ENCODE measurements at regions not wholly inside any gene's neighbourhood (a gene's known extent, or its start where the extent isn't known, plus 50 kb on each side); places are given as distances from the start of the nearest gene placed in this dataset.

DNA sequence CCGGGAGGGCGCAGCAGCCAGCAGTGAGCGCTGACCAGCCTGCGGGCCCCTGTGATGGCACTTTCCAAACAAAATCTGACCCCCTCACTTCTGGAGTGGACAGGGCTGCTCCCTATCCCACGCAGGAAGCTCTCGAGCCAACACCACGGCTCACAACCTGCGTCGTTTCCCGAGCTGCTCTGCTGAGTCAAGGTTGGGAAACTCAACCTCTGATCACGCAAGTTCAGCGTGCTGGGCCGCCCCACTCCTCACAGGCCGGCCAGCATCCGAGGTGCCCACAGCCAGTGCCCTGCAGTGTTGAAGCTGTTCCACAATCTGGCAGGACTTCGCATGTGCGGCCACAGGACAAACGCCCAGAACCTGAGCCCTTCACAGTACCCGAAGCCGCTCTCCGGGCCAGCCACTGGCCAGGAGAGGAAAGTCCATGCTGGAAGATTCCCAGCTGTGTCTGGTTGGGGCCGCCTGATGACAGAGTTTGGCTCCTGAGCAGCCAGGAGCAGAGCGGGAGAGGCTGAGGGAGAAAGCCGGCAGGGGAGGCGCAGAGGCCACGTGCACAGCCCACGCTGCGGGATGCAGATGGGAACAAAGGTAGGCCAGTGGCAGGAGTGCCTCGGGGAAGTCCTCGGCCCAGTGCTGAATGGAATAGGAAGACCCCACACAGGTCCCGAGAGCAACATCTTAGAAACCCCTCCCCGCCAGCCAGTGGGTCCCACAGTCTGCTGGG, 263.3 kb upstream of the TCERG1L start:
- H3K36me3 Mint-ChIP-seq (ENCODE audit: insufficient read depth in 1 of 3, low read depth in 3 of 3) = no peaks in the 10 kb centered on the region; a peak in 1 of 7 replicates
- no peak overlapping the region for H4K8ac ChIP-seq (replicated peaks; ENCODE audit: insufficient read length, low read depth, low read length)
- H2BK12ac ChIP-seq (ENCODE audit: insufficient read length, low read depth, low read length) = no peak overlapping the region
- WGBS (ENCODE audit: extremely low coverage, insufficient read length, low lambda C conversion rate) = no CpG with 5 or more reads among the region's 32 CpGs
- H3K4me3 Mint-ChIP-seq = no peak overlapping the region
- no peak overlapping the region for H4K5ac ChIP-seq (ENCODE audit: insufficient read length, low read depth, low read length)
- no peak overlapping the region for H2BK20ac ChIP-seq (ENCODE audit: low read depth, low read length, poor library complexity, severe bottlenecking)
- no peak overlapping the region for H2AK5ac ChIP-seq (ENCODE audit: insufficient read length, low read length)
- no peak overlapping the region for H3K23ac ChIP-seq (ENCODE audit: insufficient read length, low read depth, low read length)
- no peak overlapping the region for H3K14ac ChIP-seq (ENCODE audit: insufficient read depth, low read length)
- no peak overlapping the region for H3K9ac ChIP-seq (ENCODE audit: extremely low read depth, insufficient read length, low read length)
- no peak overlapping the region for H2BK120ac ChIP-seq (ENCODE audit: low read depth, low read length, poor library complexity, severe bottlenecking)
- no peaks in the 10 kb centered on the region; the same call in 1 of the 2 replicates for H3K27me3 Mint-ChIP-seq (ENCODE audit: low read depth)
- no peak overlapping the region for H3K27ac ChIP-seq (ENCODE audit: insufficient read length, low read depth, low read length)
- DNase-seq = no peak
- no peaks in the 10 kb centered on the region for H3K27me3 ChIP-seq (ENCODE audit: insufficient read depth, low read length)
- no peaks in the 10 kb centered on the region for H3K9me3 Mint-ChIP-seq
- no peak overlapping the region for H2AFZ ChIP-seq (ENCODE audit: low read length)
- H2BK5ac ChIP-seq (ENCODE audit: insufficient read length, low read length) = no peak overlapping the region
- H3K27ac Mint-ChIP-seq = no peak overlapping the region; a peak in 1 of 7 replicates
- no peaks in the 10 kb centered on the region for H3K23me2 ChIP-seq (ENCODE audit: insufficient read length, low read depth, low read length, poor library complexity, severe bottlenecking)
- H4K20me1 ChIP-seq (ENCODE audit: control insufficient read depth, insufficient read depth, insufficient read length) = no peaks in the 10 kb centered on the region
- H3K4me2 ChIP-seq (ENCODE audit: insufficient read depth, insufficient read length, low read length) = no peak overlapping the region
- H3K79me2 ChIP-seq (ENCODE audit: insufficient read depth, low read length) = no peaks in the 10 kb centered on the region
- no peak overlapping the region for H3T11ph ChIP-seq (ENCODE audit: low read length)
- no peak overlapping the region for H3K4ac ChIP-seq (ENCODE audit: low read depth, low read length)
- H3K56ac ChIP-seq (ENCODE audit: insufficient read length, low read depth, low read length) = no peak overlapping the region
- no peaks in the 10 kb centered on the region for H3K4me1 ChIP-seq (ENCODE audit: insufficient read depth, low read length)
- H2BK15ac ChIP-seq (ENCODE audit: low read depth, low read length) = no peak overlapping the region
- TF ChIP-seq, protein P1, sequence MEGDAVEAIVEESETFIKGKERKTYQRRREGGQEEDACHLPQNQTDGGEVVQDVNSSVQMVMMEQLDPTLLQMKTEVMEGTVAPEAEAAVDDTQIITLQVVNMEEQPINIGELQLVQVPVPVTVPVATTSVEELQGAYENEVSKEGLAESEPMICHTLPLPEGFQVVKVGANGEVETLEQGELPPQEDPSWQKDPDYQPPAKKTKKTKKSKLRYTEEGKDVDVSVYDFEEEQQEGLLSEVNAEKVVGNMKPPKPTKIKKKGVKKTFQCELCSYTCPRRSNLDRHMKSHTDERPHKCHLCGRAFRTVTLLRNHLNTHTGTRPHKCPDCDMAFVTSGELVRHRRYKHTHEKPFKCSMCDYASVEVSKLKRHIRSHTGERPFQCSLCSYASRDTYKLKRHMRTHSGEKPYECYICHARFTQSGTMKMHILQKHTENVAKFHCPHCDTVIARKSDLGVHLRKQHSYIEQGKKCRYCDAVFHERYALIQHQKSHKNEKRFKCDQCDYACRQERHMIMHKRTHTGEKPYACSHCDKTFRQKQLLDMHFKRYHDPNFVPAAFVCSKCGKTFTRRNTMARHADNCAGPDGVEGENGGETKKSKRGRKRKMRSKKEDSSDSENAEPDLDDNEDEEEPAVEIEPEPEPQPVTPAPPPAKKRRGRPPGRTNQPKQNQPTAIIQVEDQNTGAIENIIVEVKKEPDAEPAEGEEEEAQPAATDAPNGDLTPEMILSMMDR (conservative IDR thresholded peaks at IDR 0.05) = no peak
- H3K9me3 ChIP-seq (ENCODE audit: control insufficient read depth, low read depth, low read length) = no peaks in the 10 kb centered on the region
- no peaks in the 10 kb centered on the region for H3K79me1 ChIP-seq (ENCODE audit: insufficient read depth, low read depth, low read length, poor library complexity, severe bottlenecking)
- H3K18ac ChIP-seq (ENCODE audit: insufficient read length, low read depth, low read length) = no peak overlapping the region
- no peak overlapping the region for H4K91ac ChIP-seq (ENCODE audit: insufficient read length, low read depth, low read length)
- 0 out of 4 replicates have a peak, but pooled peaks cover 0 to 4% of the 10 kb centered on the region in 2 experiments for H3K4me1 Mint-ChIP-seq
